COLO668 (cell line): ENCODE measurements at regions not wholly inside any gene's neighbourhood (a gene's known extent, or its start where the extent isn't known, plus 50 kb on each side); places are given as distances from the start of the nearest gene placed in this dataset.

Experiments
- DNase-seq: peaks from one replicate; lab custom pipeline; 2025; ENCODE audit not compliant: unreplicated experiment; lab: John Stamatoyannopoulos, UW

DNA sequence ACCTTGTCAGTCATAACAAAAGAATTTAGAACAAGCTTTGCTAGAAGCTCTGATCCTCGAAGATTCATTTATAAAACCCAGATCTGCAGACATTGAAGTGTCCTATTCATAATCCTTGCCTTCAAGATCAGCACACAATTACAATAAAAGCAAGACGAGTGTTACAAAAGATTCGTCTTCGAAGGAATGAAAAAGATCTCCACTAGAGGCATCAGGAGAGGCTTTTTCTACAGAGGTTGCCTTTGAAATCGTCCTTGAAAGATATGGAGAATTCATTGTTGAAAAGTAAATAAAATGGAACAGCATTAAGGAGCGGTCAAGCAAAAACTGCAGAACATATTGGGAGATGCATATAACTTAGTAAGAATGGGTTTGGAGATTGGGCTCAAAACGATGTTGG lies 146.4 kb downstream of the BMP4 start:
- no peak for DNase-seq

DNA sequence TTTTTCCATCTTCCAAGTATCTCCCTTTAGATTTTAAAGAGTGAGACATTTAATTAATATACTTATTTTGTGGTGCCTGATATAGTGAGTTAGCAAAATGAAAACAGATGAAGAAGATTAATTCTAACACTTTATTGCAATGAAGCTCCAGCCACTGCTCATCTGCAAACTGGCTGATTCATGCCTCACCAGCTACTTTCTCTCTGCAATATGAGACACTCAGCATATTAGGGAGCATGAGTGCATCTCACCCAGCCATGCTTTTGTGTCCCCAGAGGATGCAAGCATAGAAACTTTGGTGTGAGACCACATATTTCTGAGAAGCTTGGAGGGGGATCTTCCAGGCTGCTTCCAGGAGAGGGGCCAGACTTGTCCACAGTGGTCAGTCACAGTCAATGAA lies 148.6 kb downstream of the BMP4 start:
- no peak for DNase-seq

DNA sequence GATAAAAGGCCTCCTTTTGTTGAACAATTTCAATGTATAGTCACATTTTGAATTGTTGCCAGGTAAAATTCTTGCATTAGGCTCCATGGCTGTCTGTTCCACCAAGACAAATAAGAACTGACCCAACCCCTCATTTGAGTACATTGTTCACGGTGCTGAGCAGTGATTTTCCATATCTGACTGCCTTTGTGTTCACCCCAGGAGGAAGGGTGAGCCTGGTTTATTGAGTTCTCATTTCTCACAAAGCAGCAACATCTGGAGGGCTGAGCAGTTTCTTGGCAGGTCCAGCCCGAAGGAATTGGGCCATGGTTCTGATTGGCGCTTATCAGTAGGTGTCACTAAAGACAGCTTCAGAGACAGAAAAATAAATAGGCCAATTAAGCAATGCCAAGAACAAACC lies 149.1 kb downstream of the BMP4 start:
- DNase-seq, result no peak

DNA sequence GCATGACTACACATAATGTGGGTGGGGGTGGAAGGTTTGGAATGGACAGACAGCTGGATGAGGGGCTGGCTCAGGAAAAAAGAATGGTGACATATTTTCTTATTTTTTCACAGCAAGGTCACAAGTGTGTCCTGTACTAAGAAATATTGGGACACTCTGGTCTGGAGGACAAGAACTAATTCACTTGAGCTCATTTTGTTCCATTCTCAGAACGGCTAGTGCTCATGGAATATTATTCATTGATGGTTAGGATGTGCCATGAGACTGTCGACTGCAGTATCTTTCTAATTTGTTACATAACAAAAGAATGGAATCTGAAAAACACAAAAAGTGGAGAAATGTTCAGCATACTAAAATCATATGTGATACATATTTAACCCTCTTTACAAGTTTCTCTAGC lies 149.5 kb downstream of the BMP4 start:
- no peak for DNase-seq

DNA sequence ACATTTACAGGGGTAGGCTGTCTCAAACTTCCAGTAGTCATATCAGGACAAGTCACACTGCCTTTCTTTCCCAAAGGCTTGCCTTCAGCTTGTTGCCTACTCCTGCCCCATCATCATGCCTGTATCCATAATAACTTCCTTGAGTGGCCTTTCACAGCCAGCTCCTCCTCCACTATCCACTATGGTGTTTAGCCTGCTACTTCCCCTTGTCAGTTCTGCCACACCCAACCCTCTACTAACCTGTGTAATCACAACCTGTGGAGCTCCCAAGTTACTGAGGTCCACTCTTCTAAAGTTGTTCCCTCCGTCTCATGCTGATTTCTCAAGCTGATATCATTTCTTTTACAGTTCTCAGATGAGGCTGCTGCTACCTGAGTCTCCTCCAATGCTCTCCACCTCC lies 159.9 kb downstream of the BMP4 start:
- no peak for DNase-seq

DNA sequence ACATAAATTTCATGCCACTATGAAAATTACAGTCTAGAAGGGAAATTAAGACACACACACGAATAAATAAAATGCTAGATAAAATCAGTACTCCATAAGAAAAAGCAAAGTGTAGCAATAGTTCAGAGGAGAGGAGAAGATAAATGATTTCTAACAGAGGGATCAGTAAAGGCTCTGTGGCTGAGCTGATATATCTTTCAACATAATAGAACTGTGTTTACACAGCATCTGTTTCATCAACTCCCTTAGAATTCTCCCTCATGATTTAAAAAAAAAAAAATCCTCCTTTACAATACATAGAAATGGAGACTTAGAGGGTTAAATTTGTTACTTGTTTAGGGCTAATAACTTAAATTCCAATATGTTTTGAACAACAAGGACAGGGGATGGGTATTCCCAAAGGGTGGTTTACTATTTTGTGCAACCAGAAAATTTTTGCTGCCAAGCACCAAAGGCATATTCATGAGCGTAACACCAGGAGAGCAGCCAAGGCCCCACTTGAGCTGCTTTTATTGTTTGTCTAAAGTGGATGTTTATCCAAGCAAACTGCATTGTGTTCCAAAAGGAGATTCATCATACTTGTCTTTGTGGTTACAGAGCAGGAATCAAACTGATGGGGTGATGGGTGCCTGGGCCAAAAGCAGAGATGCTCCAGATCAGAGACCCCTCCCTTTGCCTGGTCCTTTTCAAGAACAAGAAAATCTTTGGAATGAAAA lies 162.7 kb downstream of the BMP4 start:
- peak; percentile 82 for DNase-seq

DNA sequence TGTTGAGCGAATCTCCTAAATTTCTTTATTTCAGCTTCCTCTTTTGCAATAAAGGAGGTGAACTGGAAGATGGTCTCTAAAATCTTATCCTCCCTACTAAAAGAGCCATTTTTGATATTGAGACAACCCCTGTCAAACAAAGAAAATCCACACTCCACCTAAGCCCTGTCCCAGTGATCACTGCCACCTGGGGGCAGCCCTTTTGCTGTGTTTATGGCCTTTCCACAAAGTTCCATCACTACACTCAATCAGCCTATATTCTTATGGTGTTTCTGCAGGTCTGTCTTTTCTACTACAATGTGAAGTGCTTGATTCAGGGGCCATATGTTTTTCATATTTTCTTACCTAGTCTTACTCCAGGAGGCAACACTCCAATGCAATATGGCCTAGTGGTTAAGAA lies 163.7 kb downstream of the BMP4 start:
- DNase-seq, result no peak

DNA sequence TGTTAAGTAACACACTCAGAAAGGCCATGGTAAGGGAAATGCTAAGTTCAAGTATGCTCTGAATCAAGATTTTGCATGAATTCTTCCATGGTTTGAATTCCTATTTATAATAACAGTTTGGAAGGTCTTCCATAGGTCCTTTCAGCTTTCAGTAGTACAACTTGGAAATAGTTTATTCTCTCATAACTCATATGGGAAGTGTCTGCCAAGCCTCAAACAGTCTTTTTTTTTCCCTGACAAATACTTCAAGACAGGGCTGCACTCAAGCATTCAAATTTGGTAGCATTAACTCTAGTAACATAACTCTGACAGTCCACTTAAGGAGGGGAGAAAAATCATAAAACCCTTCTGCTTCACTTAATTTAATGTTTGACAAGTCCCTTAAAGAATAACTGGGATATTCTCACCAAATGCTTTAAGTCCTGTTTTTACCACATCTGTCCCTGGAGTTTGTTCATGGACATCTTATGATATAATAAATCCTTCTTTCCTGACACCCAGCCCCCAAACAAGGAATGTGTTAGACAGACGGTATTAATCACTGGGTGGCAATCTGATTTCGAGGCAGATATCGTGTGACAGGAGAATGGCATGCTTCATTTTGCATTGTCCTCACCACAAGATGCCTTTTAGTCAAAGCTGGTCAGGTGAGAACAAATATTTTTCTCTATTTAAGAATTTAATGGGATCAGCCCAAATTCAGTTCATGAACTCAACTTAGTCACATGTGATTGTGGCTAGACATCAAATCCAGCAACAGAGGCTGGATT lies 165.7 kb downstream of the BMP4 start:
- no peak for DNase-seq

DNA sequence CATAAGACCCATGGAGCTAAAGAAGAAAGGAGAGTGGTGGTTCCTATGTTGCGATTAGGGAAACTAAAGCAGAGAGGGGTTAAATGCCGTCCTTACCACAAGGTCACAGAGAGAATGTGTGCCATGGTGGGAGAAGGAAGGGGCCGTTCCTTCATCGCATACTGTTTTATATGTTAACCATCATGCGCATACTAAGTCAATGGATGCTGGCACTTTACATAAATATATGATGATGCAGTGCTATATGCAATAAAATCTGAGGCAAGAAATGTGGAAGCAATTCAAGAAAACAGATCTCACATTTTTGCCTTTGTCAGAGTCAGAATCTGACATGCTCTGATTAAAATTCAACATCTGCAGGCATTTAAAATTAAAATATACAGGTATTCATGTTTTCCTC lies 168.1 kb downstream of the BMP4 start:
- DNase-seq, result no peak

DNA sequence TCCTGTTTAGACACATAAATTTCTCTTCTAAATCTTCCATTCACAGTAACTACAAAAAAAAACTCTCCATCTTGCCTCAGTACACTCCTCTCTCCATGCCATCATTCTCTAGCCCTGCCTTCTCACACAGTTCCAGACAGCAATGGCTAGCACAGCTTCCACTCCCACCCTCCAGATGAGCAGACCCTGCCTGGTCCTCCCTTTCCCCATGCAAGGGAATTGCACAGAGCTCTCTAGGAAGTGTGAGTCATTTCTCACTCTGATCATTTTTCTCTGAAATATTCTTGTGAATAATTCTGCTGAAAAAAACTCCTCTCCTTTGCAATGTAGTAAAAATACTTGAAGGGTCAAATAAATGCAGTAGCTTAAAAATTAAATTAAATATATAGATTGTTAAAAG lies 170.6 kb downstream of the BMP4 start:
- no peak for DNase-seq

DNA sequence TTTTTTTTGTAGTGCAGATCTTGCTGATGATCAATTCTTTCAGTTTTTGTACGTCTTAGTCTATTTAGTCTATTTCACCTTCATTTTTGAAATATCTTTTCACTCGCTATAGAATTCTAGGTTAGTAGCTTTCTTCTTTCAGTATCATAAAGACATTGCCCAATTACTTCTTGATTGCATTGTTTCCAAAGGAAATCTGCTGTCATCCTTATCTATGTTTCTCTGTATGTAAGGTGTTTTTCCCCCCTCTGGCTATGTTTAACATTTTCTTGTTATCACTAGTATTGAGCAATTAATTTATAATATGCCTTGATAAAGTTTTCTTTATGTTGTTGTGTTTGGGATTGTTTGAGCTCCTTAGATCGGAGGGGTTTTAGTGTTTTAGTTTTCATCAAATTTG lies 171.9 kb downstream of the BMP4 start:
- no peak for DNase-seq

DNA sequence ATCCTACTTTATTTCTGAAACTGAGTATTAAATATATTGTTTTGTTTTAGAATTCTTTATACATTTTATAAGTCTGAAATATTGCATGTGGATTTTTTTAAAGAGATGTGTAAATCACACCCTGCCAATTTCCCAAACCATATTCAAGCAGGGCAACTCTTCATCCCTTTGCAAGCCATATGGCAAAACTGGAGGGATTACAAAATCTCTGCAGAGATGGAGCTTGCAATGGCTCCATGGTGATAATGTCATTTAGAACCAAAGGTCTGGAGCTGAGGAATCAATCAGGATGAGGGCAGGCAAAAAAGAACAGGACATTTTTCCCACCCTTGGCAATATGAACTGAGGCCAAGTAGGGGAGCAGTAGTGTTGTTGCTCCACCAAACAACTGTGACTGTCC lies 173.4 kb downstream of the BMP4 start:
- DNase-seq, result no peak

DNA sequence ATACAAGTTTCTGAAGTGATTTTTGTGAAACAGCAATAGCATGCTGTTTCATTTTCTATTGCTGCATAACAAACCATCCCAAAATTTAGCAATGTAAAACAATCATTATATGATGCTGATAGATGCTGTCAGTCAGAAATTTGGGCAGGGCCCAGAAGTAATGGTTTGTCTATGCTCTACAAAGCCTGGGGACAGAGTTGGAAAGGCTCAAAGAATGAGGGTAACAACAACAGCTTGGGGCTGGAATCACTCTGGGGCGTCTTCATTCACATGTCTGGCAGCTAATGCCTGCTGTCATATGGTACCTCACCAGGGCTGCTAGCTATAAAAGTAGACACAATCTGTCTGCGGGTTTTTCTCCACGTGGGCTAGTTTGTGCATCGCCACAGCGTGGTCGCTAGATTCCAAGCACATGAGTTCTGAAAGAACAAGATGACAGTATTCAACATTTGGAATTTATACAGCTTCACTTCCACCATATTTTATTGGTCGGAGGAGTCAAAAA lies 176.5 kb downstream of the BMP4 start:
- no peak for DNase-seq

DNA sequence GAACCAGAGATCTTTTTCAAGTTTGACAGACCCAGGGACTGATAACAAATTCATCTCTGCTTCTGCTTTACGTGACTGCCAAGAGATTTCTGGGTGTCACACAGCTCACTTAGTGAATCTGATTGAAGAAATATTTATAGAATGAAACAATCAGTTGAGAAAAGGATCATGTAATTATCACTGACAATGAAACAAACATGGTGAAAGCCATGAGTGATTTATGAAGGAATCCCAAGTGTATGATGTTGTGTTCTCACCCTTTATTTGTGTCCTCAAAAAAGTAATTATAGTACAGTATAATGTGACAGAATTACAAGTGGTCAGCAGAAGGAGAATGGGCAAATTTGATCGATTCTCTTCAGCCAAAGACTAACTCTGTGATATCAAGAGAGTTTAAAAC lies 177.3 kb downstream of the BMP4 start:
- DNase-seq, result no peak

DNA sequence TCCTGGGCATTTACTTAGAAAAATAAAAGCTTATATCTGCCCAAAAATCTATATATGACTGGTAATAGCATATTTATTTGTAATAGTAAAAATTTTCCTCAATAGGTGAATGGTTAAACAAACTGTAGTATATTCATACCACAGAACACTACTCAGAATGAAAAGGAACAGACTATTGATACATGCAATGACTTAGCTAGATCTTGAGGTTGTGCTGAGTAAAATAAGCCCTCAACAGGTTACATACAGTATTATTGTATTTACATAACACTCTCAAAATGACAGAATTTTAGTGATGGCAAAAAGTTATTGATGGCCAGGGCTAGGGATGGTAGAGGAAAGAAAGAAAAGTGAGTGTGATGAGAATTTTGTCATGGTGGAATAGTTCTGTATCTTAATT lies 178.4 kb downstream of the BMP4 start:
- DNase-seq, result no peak

DNA sequence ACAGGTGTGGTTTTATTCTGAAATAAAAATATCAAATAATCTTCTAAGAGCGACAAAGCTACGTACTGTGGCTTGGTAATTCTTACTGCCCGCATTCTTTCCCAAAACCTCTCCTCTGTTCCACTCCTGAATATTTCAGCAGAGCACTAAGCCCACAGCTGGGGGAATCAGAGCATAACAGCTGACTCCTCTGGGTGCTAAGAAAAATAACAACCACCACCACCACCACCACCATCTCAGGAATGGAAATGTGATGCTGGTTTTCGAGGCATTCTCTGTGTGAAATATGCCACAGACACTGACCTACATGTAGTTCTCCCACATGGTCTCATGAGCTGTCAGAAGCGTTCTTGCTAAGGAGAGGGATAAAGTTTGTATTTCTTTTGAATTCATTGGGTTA lies 183.7 kb downstream of the BMP4 start:
- DNase-seq, result no peak

DNA sequence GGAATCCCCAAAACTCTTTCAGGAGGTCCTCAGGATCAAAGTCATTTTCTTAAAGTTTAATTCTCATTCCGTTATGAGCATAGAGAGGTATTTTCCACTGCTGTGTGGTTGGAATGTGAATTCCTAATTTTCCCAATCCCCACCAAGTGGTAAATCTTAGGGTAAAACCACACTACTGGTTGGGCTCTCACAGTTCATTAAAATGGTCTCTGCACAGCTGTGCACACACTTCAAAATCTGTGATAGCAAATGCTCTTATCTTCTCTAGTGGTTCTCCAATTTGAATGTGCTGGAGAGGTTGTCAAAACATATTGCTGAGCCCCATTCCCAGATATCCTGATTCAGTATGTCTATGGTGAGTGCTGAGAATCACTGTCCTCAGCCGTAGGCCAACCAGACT lies 189.1 kb downstream of the BMP4 start:
- DNase-seq, result peak; percentile 75

DNA sequence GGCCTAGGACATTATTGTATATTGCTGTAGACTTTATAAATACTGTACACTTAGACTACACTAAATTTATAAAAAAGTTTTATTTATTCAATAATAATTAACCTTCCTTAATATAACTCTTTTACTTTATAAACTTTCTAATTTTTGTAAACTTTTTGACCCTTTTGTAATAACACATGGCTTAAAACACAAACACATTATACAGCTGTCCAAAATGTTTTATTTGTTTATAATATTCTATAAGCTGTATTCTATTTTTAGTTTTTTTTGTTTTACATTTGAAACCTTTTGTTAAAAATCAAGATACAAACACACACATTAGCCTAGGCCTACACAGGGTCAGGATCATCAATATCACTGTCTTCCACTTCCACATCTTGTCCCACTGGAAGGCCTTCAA lies 190.0 kb downstream of the BMP4 start:
- DNase-seq, result no peak

DNA sequence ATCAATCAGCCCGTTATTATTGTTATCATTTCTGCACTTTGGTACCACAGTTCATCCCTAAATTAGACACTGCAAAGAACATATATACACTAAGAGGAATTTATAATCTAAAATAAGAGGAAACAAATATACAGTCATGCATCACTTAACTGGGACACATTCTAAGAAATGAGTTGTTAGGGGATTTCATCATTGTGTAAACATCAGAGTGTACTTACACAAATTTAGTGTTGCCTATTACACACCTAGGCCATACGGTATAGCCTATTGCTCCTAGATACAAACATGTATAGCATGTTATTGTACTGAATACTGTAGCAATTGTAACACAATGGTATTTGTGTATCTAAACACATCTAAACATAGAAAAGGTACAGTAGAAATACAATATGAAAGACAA lies 190.5 kb downstream of the BMP4 start:
- no peak for DNase-seq

DNA sequence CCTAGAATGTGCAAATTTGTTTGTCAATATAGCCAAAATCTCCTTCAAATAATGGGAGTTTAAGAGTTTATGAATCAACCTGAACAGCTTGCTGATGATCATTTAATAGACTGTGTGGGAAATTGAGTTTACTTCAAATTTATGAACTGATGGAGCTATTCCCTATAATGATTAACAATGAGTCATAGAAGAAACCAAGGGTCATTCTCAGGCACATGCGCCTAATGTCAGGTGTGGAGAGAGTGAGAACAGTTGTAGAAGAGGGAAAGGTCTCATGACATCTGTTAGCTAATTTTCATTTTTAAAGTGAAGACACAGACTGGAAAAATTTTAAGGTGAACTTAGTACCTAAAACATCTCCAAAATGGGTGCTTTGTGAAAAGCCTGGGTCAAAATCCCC lies 191.8 kb downstream of the BMP4 start:
- no peak for DNase-seq

DNA sequence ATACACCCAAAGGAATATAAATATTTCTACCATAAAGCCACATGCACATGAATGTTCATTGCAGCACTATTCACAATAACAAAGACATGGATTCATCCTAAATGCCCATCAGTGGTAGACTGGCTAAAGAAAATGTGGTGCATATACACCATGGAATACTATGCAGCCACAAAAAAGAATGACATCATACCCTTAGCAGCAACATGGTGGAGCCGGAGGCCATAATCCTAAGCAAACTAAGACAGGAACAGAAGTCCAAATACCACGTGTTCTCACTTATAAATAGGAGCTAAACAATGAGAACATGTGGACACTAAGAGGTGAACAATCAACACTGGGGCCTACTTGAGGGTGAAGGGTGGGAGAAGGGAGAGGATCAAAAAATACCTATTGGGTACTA lies 198.5 kb downstream of the BMP4 start:
- no peak for DNase-seq

DNA sequence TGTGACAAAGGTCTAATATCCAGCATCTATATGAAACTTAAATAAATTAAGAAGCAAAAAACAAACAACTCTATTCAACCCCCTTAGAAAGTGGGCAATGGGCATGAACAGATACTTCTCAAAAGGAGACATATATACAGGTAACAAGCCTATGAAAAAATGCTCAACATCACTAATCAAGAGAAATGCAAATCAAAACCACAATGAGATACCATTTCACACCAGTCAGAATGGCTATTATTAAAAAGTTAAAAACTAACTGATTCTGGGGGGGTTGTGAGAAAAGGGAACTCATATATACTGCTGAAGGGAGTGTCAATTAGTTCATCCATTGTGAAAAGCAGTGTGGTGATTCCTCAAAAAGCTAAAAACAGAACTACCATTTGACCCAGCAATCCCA lies 198.9 kb downstream of the BMP4 start:
- DNase-seq, result no peak

DNA sequence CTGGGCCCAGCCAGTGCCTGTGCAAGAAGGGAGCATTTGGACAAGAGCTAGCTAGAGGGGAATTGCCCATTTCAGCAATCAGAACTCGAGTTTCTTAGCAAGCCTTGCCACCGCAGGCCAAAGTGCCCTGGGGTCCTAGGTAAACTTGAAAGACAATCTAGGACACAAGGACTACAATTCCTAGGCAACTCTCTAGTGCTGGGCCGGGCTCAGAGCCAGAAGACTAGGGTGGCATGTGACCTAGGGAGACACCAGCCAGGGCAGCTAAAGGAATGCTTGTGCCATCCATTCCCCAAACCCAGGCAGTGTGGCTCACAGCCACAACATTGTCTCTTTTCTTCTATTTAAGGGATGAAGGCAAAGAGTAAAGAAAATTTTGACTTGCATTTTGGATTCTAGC lies 205.0 kb downstream of the BMP4 start:
- no peak for DNase-seq
